Trophoblast cell (in vitro differentiated cells and primary cell): ENCODE measurements at regions not wholly inside any gene's neighbourhood (a gene's known extent, or its start where the extent isn't known, plus 50 kb on each side); places are given as distances from the start of the nearest gene placed in this dataset.

Source experiments
- DNase-seq, 2 donors: peaks; one replicate each; pipeline ENCODE4 v3.0.0-alpha.2; 2016
- H2AFZ ChIP-seq: 2 replicates; pipeline ENCODE4 v1.6.1; 2013; ENCODE audit warnings: low read length, moderate library complexity, mild to moderate bottlenecking; ENCODE audit not compliant: insufficient read depth, poor library complexity
- H2AK5ac ChIP-seq: 2 replicates; pipeline ENCODE4 v1.6.1; 2013; ENCODE audit warnings: mild to moderate bottlenecking, low read length
- H2BK120ac ChIP-seq: 2 replicates; pipeline ENCODE4 v1.6.1; 2013; ENCODE audit warnings: low read length, mild to moderate bottlenecking, moderate library complexity; ENCODE audit not compliant: insufficient read depth, poor library complexity
- H2BK12ac ChIP-seq: 2 replicates; pipeline ENCODE4 v1.6.1; 2013; ENCODE audit warnings: mild to moderate bottlenecking, low read length, moderate library complexity
- H2BK5ac ChIP-seq: 2 replicates; pipeline ENCODE4 v1.6.1; 2013; ENCODE audit warnings: low read length, low read depth, moderate library complexity, mild to moderate bottlenecking; ENCODE audit not compliant: poor library complexity
- H3K14ac ChIP-seq: 2 replicates; pipeline ENCODE4 v1.6.1; 2013; ENCODE audit warnings: mild to moderate bottlenecking, low read length
- H3K18ac ChIP-seq: 2 replicates; pipeline ENCODE4 v1.6.1; 2013; ENCODE audit warnings: mild to moderate bottlenecking, low read length
- H3K23ac ChIP-seq: 2 replicates; pipeline ENCODE4 v1.6.1; 2013; ENCODE audit warnings: low read length
- H3K27ac ChIP-seq: 2 replicates; pipeline ENCODE4 v1.5.1; 2013; ENCODE audit warnings: low read depth, mild to moderate bottlenecking, inconsistent platforms, low read length, moderate library complexity
- H3K27me3 ChIP-seq: 2 replicates; pipeline ENCODE4 v1.6.1; 2013; ENCODE audit warnings: inconsistent platforms, mild to moderate bottlenecking, low read length, moderate library complexity; ENCODE audit not compliant: insufficient read depth
- H3K36me3 ChIP-seq, 2 experiments: 1 replicate in 1 of 2; 2 replicates in 1 of 2; pipeline ENCODE4 v1.6.1; 2013; ENCODE audit warnings: low read length in 2 of 2, mild to moderate bottlenecking in 2 of 2, moderate library complexity in 1 of 2; ENCODE audit not compliant: insufficient read depth in 2 of 2, control insufficient read depth in 1 of 2
- H3K4ac ChIP-seq: 2 replicates; pipeline ENCODE4 v1.6.1; 2013; ENCODE audit warnings: low read depth, mild to moderate bottlenecking, low read length, moderate library complexity
- H3K4me1 ChIP-seq, 2 experiments: 1 replicate in 1 of 2; 2 replicates in 1 of 2; pipeline ENCODE4 v1.6.1; 2013; ENCODE audit warnings: low read length in 2 of 2, mild to moderate bottlenecking in 2 of 2, moderate library complexity in 1 of 2; ENCODE audit not compliant: insufficient read depth in 2 of 2, control insufficient read depth in 1 of 2
- H3K4me2 ChIP-seq: 2 replicates; pipeline ENCODE4 v1.6.1; 2013; ENCODE audit warnings: inconsistent platforms, mild to moderate bottlenecking, low read length, moderate library complexity
- H3K4me3 ChIP-seq: 2 replicates; pipeline ENCODE4 v1.5.1; 2013; ENCODE audit warnings: mild to moderate bottlenecking, low read depth, low read length, inconsistent platforms
- H3K79me1 ChIP-seq: one replicate; pipeline ENCODE4 v1.6.1; 2013; ENCODE audit warnings: low read length
- H3K79me2 ChIP-seq: 2 replicates; pipeline ENCODE4 v1.6.1; 2013; ENCODE audit warnings: low read length, mild to moderate bottlenecking; ENCODE audit not compliant: control insufficient read depth, insufficient read depth, poor library complexity
- H3K9ac ChIP-seq: 2 replicates; pipeline ENCODE4 v1.6.1; 2013; ENCODE audit warnings: mild to moderate bottlenecking, low read length
- H3K9me3 ChIP-seq: 2 replicates; pipeline ENCODE4 v1.6.1; 2013; ENCODE audit warnings: low read depth, mild to moderate bottlenecking, control low read depth, inconsistent platforms, low read length; ENCODE audit not compliant: insufficient read depth
- H4K12ac ChIP-seq: 2 replicates; pipeline ENCODE4 v1.6.1; 2013; ENCODE audit warnings: low read depth, mild to moderate bottlenecking, low read length, moderate library complexity
- H4K8ac ChIP-seq: 2 replicates; pipeline ENCODE4 v1.6.1; 2013; ENCODE audit warnings: low read depth, mild to moderate bottlenecking, low read length, moderate library complexity
- H4K91ac ChIP-seq: one replicate; pipeline ENCODE4 v1.6.1; 2013; ENCODE audit warnings: low read depth, mild to moderate bottlenecking, low read length, moderate library complexity
- WGBS: extraction: QIAGEN DNeasy Blood & Tissue Kit; methylation state at CpG from one replicate; pipeline ENCODE4 v1.1.7; 2013; ENCODE audit warnings: missing lambda C conversion rate; ENCODE audit not compliant: insufficient read length, insufficient coverage; ENCODE audit errors: extremely low coverage; 5-methylcytosine and 5-hydroxymethylcytosine counted together

GRCh38 chr1:232285138-232285537 lies 344.8 kb downstream of the SIPA1L2 start:
- Histone ChIP-seq H2AK5ac (no peak overlapping the region), H3K4ac (no peak overlapping the region), H3K4me2 (no peak overlapping the region), H3K27ac (no peak overlapping the region), H4K91ac (no peak overlapping the region), H2BK120ac (no peak overlapping the region), H4K12ac (no peak overlapping the region), H3K27me3 (no peaks in the 10 kb centered on the region), H2BK5ac (no peak overlapping the region), H2BK12ac (no peak overlapping the region), H3K4me1 (no peaks in the 10 kb centered on the region), H3K9ac (no peak overlapping the region), H3K79me2 (no peaks in the 10 kb centered on the region), H3K23ac (no peak overlapping the region), H3K18ac (no peak overlapping the region), H3K36me3 (no peaks in the 10 kb centered on the region), H2AFZ (no peak overlapping the region), H3K79me1 (no peaks in the 10 kb centered on the region), H3K4me3 (no peak overlapping the region), H4K8ac (no peak overlapping the region), H3K9me3 (peaks cover 2% of the 10 kb centered on the region), H3K14ac (no peak overlapping the region)
- no peak for DNase-seq
- WGBS = no CpG with 5 or more reads among the region's 6 CpGs

DNA sequence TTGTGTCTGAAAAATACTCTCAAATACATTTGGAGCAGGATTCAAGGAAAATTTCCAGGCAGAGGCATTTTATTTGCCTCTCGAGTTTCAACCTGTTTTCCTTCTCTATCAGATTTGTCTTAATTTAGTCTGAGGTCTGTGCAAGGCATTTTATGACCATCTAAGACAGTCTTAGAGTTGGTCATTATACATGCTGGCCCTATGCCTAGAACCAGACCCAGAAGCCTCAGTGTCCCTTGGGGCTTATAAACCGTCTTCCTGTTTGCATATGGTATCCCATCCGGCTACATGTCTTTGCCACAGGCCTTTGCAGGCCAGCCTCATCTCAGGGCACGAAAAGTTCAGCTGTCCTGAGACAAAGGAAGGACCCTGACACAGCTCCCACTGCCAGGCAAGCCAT lies 346.1 kb downstream of the SIPA1L2 start:
- no peaks in the 10 kb centered on the region for H3K79me2 ChIP-seq
- no peak overlapping the region for H4K8ac ChIP-seq
- no peak overlapping the region for H3K4me2 ChIP-seq
- no peak overlapping the region for H2BK5ac ChIP-seq
- no peaks in the 10 kb centered on the region for H3K27me3 ChIP-seq
- H3K9me3 ChIP-seq = peaks cover 2% of the 10 kb centered on the region
- H4K12ac ChIP-seq = no peak overlapping the region
- no peak overlapping the region for H3K27ac ChIP-seq
- H2BK12ac ChIP-seq = no peak overlapping the region
- H3K9ac ChIP-seq = no peak overlapping the region
- H3K18ac ChIP-seq = no peak overlapping the region
- H2AK5ac ChIP-seq = no peak overlapping the region
- no peak for DNase-seq
- H2AFZ ChIP-seq = no peak overlapping the region
- H2BK120ac ChIP-seq = no peak overlapping the region
- no peak overlapping the region for H3K4me3 ChIP-seq
- no peak overlapping the region for H4K91ac ChIP-seq
- H3K14ac ChIP-seq = no peak overlapping the region
- no peaks in the 10 kb centered on the region for H3K36me3 ChIP-seq
- no peaks in the 10 kb centered on the region for H3K4me1 ChIP-seq
- H3K4ac ChIP-seq = no peak overlapping the region
- WGBS = no CpG with 5 or more reads among the region's 4 CpGs
- no peak overlapping the region for H3K23ac ChIP-seq
- H3K79me1 ChIP-seq = no peaks in the 10 kb centered on the region

- Histone ChIP-seq H3K79me1 (no peaks in the 10 kb centered on the region), H3K23ac (no peak overlapping the region), H3K4me1 (no peaks in the 10 kb centered on the region), H3K27me3 (no peaks in the 10 kb centered on the region), H2AK5ac (no peak overlapping the region), H3K27ac (no peak overlapping the region), H3K4me3 (no peak overlapping the region), H2BK120ac (no peak overlapping the region), H2BK5ac (no peak overlapping the region), H3K9ac (no peak overlapping the region), H3K36me3 (no peaks in the 10 kb centered on the region), H3K4me2 (no peak overlapping the region), H4K91ac (no peak overlapping the region), H3K79me2 (no peaks in the 10 kb centered on the region), H3K4ac (no peak overlapping the region), H4K8ac (no peak overlapping the region), H3K18ac (no peak overlapping the region), H3K14ac (no peak overlapping the region), H2BK12ac (no peak overlapping the region), H2AFZ (no peak overlapping the region), H4K12ac (no peak overlapping the region), H3K9me3 (peaks cover 2% of the 10 kb centered on the region)
- peak in 1 of 2 donors; percentile 24 for DNase-seq
- no CpG with 5 or more reads among the region's 1 CpG for WGBS
Observed at GRCh38 chr1:232282498-232282897, 347.4 kb downstream of the SIPA1L2 start.

DNA sequence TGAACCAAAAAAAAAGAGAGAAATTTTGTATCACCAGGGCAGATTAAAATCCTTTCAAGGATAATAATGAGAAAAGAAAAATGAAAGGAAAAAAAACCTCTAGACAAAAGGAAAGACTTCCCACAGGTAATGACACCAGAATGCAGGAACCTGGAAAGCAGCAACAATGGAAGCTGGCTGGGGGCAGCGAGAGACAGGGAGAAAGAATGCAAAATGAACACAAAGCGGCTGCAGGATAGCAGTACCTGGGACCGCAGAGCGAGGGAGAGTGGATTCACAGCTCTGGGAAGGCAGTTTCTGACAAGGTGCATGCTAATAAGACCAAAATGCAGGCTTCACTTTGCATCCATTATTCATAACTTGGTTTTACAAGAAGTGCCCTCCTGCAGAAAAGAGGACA lies 349.0 kb downstream of the SIPA1L2 start:
- no peak overlapping the region for H4K12ac ChIP-seq
- no peak overlapping the region for H3K18ac ChIP-seq
- H3K9ac ChIP-seq = no peak overlapping the region
- H2AK5ac ChIP-seq = no peak overlapping the region
- no peaks in the 10 kb centered on the region for H3K79me1 ChIP-seq
- H3K9me3 ChIP-seq = peaks cover 2% of the 10 kb centered on the region
- no peak for DNase-seq
- no peak overlapping the region for H2BK5ac ChIP-seq
- no peaks in the 10 kb centered on the region for H3K27me3 ChIP-seq
- H3K27ac ChIP-seq = no peak overlapping the region
- H3K4me1 ChIP-seq = no peaks in the 10 kb centered on the region
- no CpG with 5 or more reads among the region's 4 CpGs for WGBS
- no peak overlapping the region for H2BK12ac ChIP-seq
- H3K23ac ChIP-seq = no peak overlapping the region
- H3K36me3 ChIP-seq = no peaks in the 10 kb centered on the region
- no peak overlapping the region for H3K4me2 ChIP-seq
- no peak overlapping the region for H3K4ac ChIP-seq
- H4K8ac ChIP-seq = no peak overlapping the region
- H3K4me3 ChIP-seq = no peak overlapping the region
- H4K91ac ChIP-seq = no peak overlapping the region
- H2AFZ ChIP-seq = no peak overlapping the region
- no peaks in the 10 kb centered on the region for H3K79me2 ChIP-seq
- no peak overlapping the region for H3K14ac ChIP-seq
- no peak overlapping the region for H2BK120ac ChIP-seq
